ENCODE measurements at regions not wholly inside any gene's neighbourhood (a gene's known extent, or its start where the extent isn't known, plus 50 kb on each side); places are given as distances from the start of the nearest gene placed in this dataset.

DNA sequence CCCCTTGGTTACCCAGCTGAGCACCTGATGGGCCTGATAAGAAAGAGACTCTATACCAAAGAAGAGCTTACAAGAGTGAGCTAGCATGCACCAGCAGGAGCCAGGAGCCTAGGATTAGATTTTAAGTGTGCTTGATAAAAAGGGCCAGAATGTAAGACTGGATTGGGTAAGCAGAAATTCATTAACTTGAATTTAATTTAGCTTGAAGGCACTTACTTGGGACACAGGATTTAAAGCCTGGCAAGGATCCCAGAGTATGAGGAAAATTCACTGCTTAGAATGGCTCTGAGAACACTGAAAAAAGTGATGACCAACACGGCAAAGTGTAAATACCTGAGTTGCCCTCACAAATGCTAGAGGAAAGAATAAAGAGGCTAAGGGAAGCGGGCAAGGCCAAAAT, 91.3 kb upstream of the RBBP8 start:
- TF ChIP-seq POLR2A (IDR thresholded peaks at IDR 0.05; ENCODE audit: low read depth, low read length), result no peak
- TF ChIP-seq TAF1 (IDR thresholded peaks at IDR 0.05; ENCODE audit: low read depth, low read length), result no peak
- no peak for TF ChIP-seq POU2F2 (IDR thresholded peaks at IDR 0.05; ENCODE audit: low read depth, low read length)
